Type B pancreatic cell (in vitro differentiated cells): ENCODE measurements at regions not wholly inside any gene's neighbourhood (a gene's known extent, or its start where the extent isn't known, plus 50 kb on each side); places are given as distances from the start of the nearest gene placed in this dataset.

ENCODE experiments used
- DNase-seq: peaks from one replicate; pipeline ENCODE4 v3.0.0; 2021; ENCODE audit warnings: mixed read lengths; ENCODE audit not compliant: unreplicated experiment; ENCODE audit errors: extremely low spot score
- H3K27ac Mint-ChIP-seq: 2 replicates; pipeline ENCODE4 v1.8.0; 2021; ENCODE audit warnings: mild to moderate bottlenecking, mixed read lengths
- H3K27me3 Mint-ChIP-seq: 2 replicates; pipeline ENCODE4 v1.8.0; 2021; ENCODE audit warnings: mixed read lengths
- H3K36me3 Mint-ChIP-seq: 2 replicates; pipeline ENCODE4 v1.8.0; 2021; ENCODE audit warnings: mixed read lengths
- H3K4me1 Mint-ChIP-seq: one replicate; pipeline ENCODE4 v1.8.0; 2021; ENCODE audit warnings: mixed read lengths; ENCODE audit not compliant: unreplicated experiment
- H3K4me3 Mint-ChIP-seq: 2 replicates; pipeline ENCODE4 v1.8.0; 2021; ENCODE audit warnings: mild to moderate bottlenecking, mixed read lengths
- H3K9me3 Mint-ChIP-seq: 2 replicates; pipeline ENCODE4 v1.8.0; 2021; ENCODE audit warnings: mixed read lengths
- CTCF ChIP-seq: fragments of 200-600 bp; sonication (generic); conservative IDR thresholded peaks from 2 replicates; pipeline ENCODE4 v1.5.0; 2021; ENCODE audit warnings: antibody characterized with exemption, mild to moderate bottlenecking

- H3K27ac Mint-ChIP-seq: no peak overlapping the region
- H3K36me3 Mint-ChIP-seq: no peaks in the 10 kb centered on the region
- no peaks in the 10 kb centered on the region for H3K4me1 Mint-ChIP-seq
- H3K27me3 Mint-ChIP-seq: peaks cover 9% of the 10 kb centered on the region
- no peak for TF ChIP-seq CTCF
- H3K9me3 Mint-ChIP-seq: no peaks in the 10 kb centered on the region
- no peak for DNase-seq
- no peak overlapping the region for H3K4me3 Mint-ChIP-seq
These were observed 249.1 kb upstream of the NR4A3 start for GRCh38 chr9:99572567-99572966.

DNA sequence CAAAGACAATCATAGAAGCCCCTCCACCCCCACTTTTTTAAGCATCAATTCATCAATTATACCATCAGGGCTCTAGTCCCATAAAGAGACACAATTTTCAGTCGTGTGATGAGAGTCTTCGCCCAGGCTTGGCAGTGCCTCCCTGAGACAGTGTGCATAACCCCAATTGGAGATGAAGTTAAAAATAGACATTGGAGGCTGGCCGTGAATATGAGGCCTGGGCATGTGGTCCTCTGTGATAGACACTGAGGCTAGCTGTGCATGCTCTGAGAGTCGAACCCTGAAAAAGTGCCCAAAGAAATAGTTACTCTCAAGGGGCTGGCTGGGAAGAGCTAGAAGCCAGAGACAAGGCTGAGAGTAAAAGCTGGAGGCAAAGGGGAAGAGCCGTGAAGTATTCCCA is 248.6 kb upstream of the NR4A3 start:
- H3K27me3 Mint-ChIP-seq: peaks cover 9% of the 10 kb centered on the region
- no peak for TF ChIP-seq CTCF
- H3K9me3 Mint-ChIP-seq: no peaks in the 10 kb centered on the region
- no peak overlapping the region for H3K27ac Mint-ChIP-seq
- no peak for DNase-seq
- no peaks in the 10 kb centered on the region for H3K4me1 Mint-ChIP-seq
- H3K36me3 Mint-ChIP-seq: no peaks in the 10 kb centered on the region
- H3K4me3 Mint-ChIP-seq: no peak overlapping the region

DNA sequence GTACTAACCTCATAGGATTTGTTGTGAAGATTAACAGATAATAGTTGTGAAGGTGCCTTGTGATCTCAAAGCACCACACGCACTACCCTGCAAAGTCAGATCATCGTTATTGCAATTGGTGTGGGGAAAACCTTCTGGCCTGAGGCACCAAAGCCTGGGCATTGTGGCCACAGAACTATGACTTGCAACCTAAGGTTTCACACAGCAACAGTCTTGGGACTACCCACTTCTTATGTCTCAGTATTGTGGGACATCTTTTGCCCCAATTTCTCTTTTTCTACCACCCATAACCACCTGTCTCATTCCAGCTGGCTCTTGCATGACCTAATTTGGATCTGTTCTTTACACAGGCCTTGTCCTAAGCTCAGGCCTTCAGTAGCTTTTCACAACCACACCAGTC is 247.8 kb upstream of the NR4A3 start:
- no peaks in the 10 kb centered on the region for H3K36me3 Mint-ChIP-seq

DNA sequence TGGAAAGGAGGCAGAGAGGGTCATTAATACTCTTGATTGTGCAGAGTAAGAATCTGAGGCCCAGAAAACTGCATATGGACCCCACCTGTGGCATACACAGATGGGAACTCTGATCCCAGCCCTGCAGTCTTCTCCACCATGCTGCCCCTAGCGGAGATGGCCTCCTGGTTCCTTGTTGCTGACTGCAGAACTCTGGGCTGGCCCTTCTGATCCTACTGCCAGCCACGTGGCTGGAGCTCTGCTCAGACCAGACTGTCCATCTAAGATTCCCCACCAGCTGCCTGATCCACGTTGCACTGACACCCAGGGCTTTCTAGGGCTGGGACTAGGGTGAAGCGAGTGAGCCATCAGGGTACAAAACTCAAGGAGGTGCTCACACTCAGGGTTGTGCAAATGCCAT is 245.7 kb upstream of the NR4A3 start:
- no peak for DNase-seq
- no peak overlapping the region for H3K4me3 Mint-ChIP-seq
- H3K36me3 Mint-ChIP-seq: no peaks in the 10 kb centered on the region
- TF ChIP-seq CTCF: no peak
- no peaks in the 10 kb centered on the region for H3K4me1 Mint-ChIP-seq
- H3K9me3 Mint-ChIP-seq: no peaks in the 10 kb centered on the region
- H3K27ac Mint-ChIP-seq: no peak overlapping the region
- no peaks in the 10 kb centered on the region for H3K27me3 Mint-ChIP-seq

More for the DNA sequence above, 247.8 kb upstream of the NR4A3 start:
- DNase-seq: no peak
- Mint-ChIP-seq H3K4me3 (no peak overlapping the region), H3K4me1 (no peaks in the 10 kb centered on the region), H3K27ac (no peak overlapping the region), H3K9me3 (no peaks in the 10 kb centered on the region), H3K27me3 (peaks cover 9% of the 10 kb centered on the region)
- no peak for TF ChIP-seq CTCF

DNA sequence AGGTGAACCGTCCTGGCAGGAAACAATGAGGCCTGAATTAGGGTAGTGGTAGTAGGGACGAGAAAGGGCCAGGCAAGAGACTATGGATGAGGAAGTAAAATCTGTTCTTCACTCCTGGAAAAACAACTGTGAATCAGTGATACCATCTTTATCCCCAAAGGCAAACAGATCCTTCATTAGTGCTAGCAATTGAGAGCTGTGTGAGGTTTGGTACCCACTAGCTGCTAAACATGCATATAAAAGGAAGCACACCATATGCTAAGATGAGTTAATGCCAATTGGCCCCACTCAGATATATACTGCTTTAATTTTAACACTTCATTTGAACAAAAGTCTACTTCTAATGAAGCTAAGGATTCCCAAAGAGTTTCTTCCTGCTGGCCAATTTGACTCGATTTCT is 244.8 kb upstream of the NR4A3 start:
- DNase-seq: no peak
- Mint-ChIP-seq H3K4me3 (no peak overlapping the region), H3K9me3 (no peaks in the 10 kb centered on the region), H3K4me1 (no peaks in the 10 kb centered on the region), H3K36me3 (no peaks in the 10 kb centered on the region), H3K27ac (no peak overlapping the region), H3K27me3 (no peaks in the 10 kb centered on the region)
- TF ChIP-seq CTCF: no peak

- H3K4me1 Mint-ChIP-seq: no peaks in the 10 kb centered on the region
- H3K36me3 Mint-ChIP-seq: no peaks in the 10 kb centered on the region
- no peak overlapping the region for H3K4me3 Mint-ChIP-seq
- TF ChIP-seq CTCF: no peak
- H3K27ac Mint-ChIP-seq: no peak overlapping the region
- no peaks in the 10 kb centered on the region for H3K27me3 Mint-ChIP-seq
- no peak for DNase-seq
- H3K9me3 Mint-ChIP-seq: no peaks in the 10 kb centered on the region
These were observed 244.3 kb upstream of the NR4A3 start for GRCh38 chr9:99577351-99577750.
